ENCODE measurements at regions not wholly inside any gene's neighbourhood (a gene's known extent, or its start where the extent isn't known, plus 50 kb on each side); places are given as distances from the start of the nearest gene placed in this dataset.

GRCh38 chr1:63115527-63115926, 206.8 kb upstream of the FOXD3 start:
- H3K27ac Mint-ChIP-seq = no peak overlapping the region
- no peaks in the 10 kb centered on the region for H3K9me3 Mint-ChIP-seq
- no peak for DNase-seq (ENCODE audit: low spot score)
- no peak overlapping the region for H3K4me3 Mint-ChIP-seq
- H3K36me3 Mint-ChIP-seq (ENCODE audit: low read depth) = no peaks in the 10 kb centered on the region
- H3K4me1 Mint-ChIP-seq (ENCODE audit: low read depth) = no peaks in the 10 kb centered on the region
- H3K27me3 Mint-ChIP-seq (ENCODE audit: insufficient read depth) = peaks cover 2% of the 10 kb centered on the region
- intact Hi-C loops (cut with micrococcal nuclease) = no loop called here

GRCh38 chr1:63116016-63116415, 206.4 kb upstream of the FOXD3 start:
- no peak for DNase-seq (ENCODE audit: low spot score)
- H3K4me1 Mint-ChIP-seq (ENCODE audit: low read depth) = no peaks in the 10 kb centered on the region
- no peaks in the 10 kb centered on the region for H3K9me3 Mint-ChIP-seq
- intact Hi-C loops (cut with micrococcal nuclease) = no loop called here
- no peak overlapping the region for H3K27ac Mint-ChIP-seq
- H3K27me3 Mint-ChIP-seq (ENCODE audit: insufficient read depth) = peaks cover 2% of the 10 kb centered on the region
- no peak overlapping the region for H3K4me3 Mint-ChIP-seq
- H3K36me3 Mint-ChIP-seq (ENCODE audit: low read depth) = no peaks in the 10 kb centered on the region

- Mint-ChIP-seq H3K27ac (no peak overlapping the region), H3K4me1 (ENCODE audit: low read depth) (no peaks in the 10 kb centered on the region), H3K9me3 (no peaks in the 10 kb centered on the region), H3K36me3 (ENCODE audit: low read depth) (no peaks in the 10 kb centered on the region), H3K27me3 (ENCODE audit: insufficient read depth) (peaks cover 2% of the 10 kb centered on the region), H3K4me3 (no peak overlapping the region)
- intact Hi-C loops (cut with micrococcal nuclease) = no loop called here
- DNase-seq (ENCODE audit: low spot score) = no peak
Measured at GRCh38 chr1:63119575-63120155, 202.7 kb upstream of the FOXD3 start.

- Mint-ChIP-seq H3K4me1 (ENCODE audit: low read depth) (no peaks in the 10 kb centered on the region), H3K4me3 (no peak overlapping the region)
Measured at GRCh38 chr1:63122079-63122478, 200.3 kb upstream of the FOXD3 start.

GRCh38 chr1:63124666-63125191, 197.6 kb upstream of the FOXD3 start:
- Mint-ChIP-seq H3K27ac (no peak overlapping the region), H3K36me3 (ENCODE audit: low read depth) (no peaks in the 10 kb centered on the region), H3K4me1 (ENCODE audit: low read depth) (no peaks in the 10 kb centered on the region), H3K27me3 (ENCODE audit: insufficient read depth) (no peaks in the 10 kb centered on the region), H3K4me3 (no peak overlapping the region), H3K9me3 (no peaks in the 10 kb centered on the region)
- no peak for DNase-seq (ENCODE audit: low spot score)
- intact Hi-C loops (cut with micrococcal nuclease) = no loop called here

More at GRCh38 chr1:63122079-63122478, 200.3 kb upstream of the FOXD3 start:
- DNase-seq (ENCODE audit: low spot score) = no peak
- no peaks in the 10 kb centered on the region for H3K27me3 Mint-ChIP-seq (ENCODE audit: insufficient read depth)
- H3K36me3 Mint-ChIP-seq (ENCODE audit: low read depth) = no peaks in the 10 kb centered on the region
- H3K9me3 Mint-ChIP-seq = no peaks in the 10 kb centered on the region
- H3K27ac Mint-ChIP-seq = no peak overlapping the region
- intact Hi-C loops (cut with micrococcal nuclease) = no loop called here

- no peaks in the 10 kb centered on the region for H3K9me3 Mint-ChIP-seq
- no peak for DNase-seq (ENCODE audit: low spot score)
- H3K27ac Mint-ChIP-seq = no peak overlapping the region
- intact Hi-C loops (cut with micrococcal nuclease) = no loop called here
- no peaks in the 10 kb centered on the region for H3K36me3 Mint-ChIP-seq (ENCODE audit: low read depth)
- H3K4me1 Mint-ChIP-seq (ENCODE audit: low read depth) = no peaks in the 10 kb centered on the region
- no peak overlapping the region for H3K4me3 Mint-ChIP-seq
- H3K27me3 Mint-ChIP-seq (ENCODE audit: insufficient read depth) = no peaks in the 10 kb centered on the region
Measured at GRCh38 chr1:63126104-63126503, 196.3 kb upstream of the FOXD3 start.

GRCh38 chr1:63127376-63127775, 195.0 kb upstream of the FOXD3 start:
- H3K9me3 Mint-ChIP-seq = no peaks in the 10 kb centered on the region
- H3K27me3 Mint-ChIP-seq (ENCODE audit: insufficient read depth) = peaks cover 2% of the 10 kb centered on the region
- H3K27ac Mint-ChIP-seq = no peak overlapping the region
- H3K4me1 Mint-ChIP-seq (ENCODE audit: low read depth) = no peaks in the 10 kb centered on the region
- no peak overlapping the region for H3K4me3 Mint-ChIP-seq
- no peaks in the 10 kb centered on the region for H3K36me3 Mint-ChIP-seq (ENCODE audit: low read depth)
- DNase-seq (ENCODE audit: low spot score) = no peak
- intact Hi-C loops (cut with micrococcal nuclease) = no loop called here

GRCh38 chr1:63128556-63128955, 193.8 kb upstream of the FOXD3 start:
- Mint-ChIP-seq H3K27ac (no peak overlapping the region), H3K4me3 (no peak overlapping the region), H3K36me3 (ENCODE audit: low read depth) (no peaks in the 10 kb centered on the region), H3K9me3 (no peaks in the 10 kb centered on the region), H3K27me3 (ENCODE audit: insufficient read depth) (peaks cover 2% of the 10 kb centered on the region), H3K4me1 (ENCODE audit: low read depth) (no peaks in the 10 kb centered on the region)
- no peak for DNase-seq (ENCODE audit: low spot score)
- intact Hi-C loops (cut with micrococcal nuclease) = no loop called here

GRCh38 chr1:63129184-63129583, 193.2 kb upstream of the FOXD3 start:
- no peaks in the 10 kb centered on the region for H3K36me3 Mint-ChIP-seq (ENCODE audit: low read depth)
- DNase-seq (ENCODE audit: low spot score) = no peak
- peaks cover 2% of the 10 kb centered on the region for H3K27me3 Mint-ChIP-seq (ENCODE audit: insufficient read depth)
- intact Hi-C loops (cut with micrococcal nuclease) = no loop called here
- no peak overlapping the region for H3K27ac Mint-ChIP-seq
- no peaks in the 10 kb centered on the region for H3K4me1 Mint-ChIP-seq (ENCODE audit: low read depth)
- H3K9me3 Mint-ChIP-seq = no peaks in the 10 kb centered on the region
- H3K4me3 Mint-ChIP-seq = no peak overlapping the region

- no peak for DNase-seq (ENCODE audit: low spot score)
- no peak overlapping the region for H3K27ac Mint-ChIP-seq
Measured at GRCh38 chr1:63129855-63130254, 192.5 kb upstream of the FOXD3 start.

GRCh38 chr1:63134501-63135173, 187.7 kb upstream of the FOXD3 start:
- Mint-ChIP-seq H3K36me3 (ENCODE audit: low read depth) (no peaks in the 10 kb centered on the region), H3K27ac (no peak overlapping the region), H3K4me1 (ENCODE audit: low read depth) (no peaks in the 10 kb centered on the region), H3K27me3 (ENCODE audit: insufficient read depth) (peaks cover 2% of the 10 kb centered on the region), H3K4me3 (no peak overlapping the region), H3K9me3 (no peaks in the 10 kb centered on the region)
- intact Hi-C loops (cut with micrococcal nuclease) = no loop called here
- DNase-seq (ENCODE audit: low spot score) = no peak

More at GRCh38 chr1:63129855-63130254, 192.5 kb upstream of the FOXD3 start:
- Mint-ChIP-seq H3K4me1 (ENCODE audit: low read depth) (no peaks in the 10 kb centered on the region), H3K27me3 (ENCODE audit: insufficient read depth) (peaks cover 2% of the 10 kb centered on the region), H3K4me3 (no peak overlapping the region), H3K9me3 (no peaks in the 10 kb centered on the region), H3K36me3 (ENCODE audit: low read depth) (no peaks in the 10 kb centered on the region)
- intact Hi-C loops (cut with micrococcal nuclease) = no loop called here

- Mint-ChIP-seq H3K36me3 (ENCODE audit: low read depth) (no peaks in the 10 kb centered on the region), H3K27ac (no peak overlapping the region), H3K4me1 (ENCODE audit: low read depth) (no peaks in the 10 kb centered on the region), H3K27me3 (ENCODE audit: insufficient read depth) (peaks cover 2% of the 10 kb centered on the region), H3K4me3 (no peak overlapping the region), H3K9me3 (no peaks in the 10 kb centered on the region)
- intact Hi-C loops (cut with micrococcal nuclease) = no loop called here
- no peak for DNase-seq (ENCODE audit: low spot score)
Measured at GRCh38 chr1:63135174-63135512, 187.2 kb upstream of the FOXD3 start.

- Mint-ChIP-seq H3K4me3 (no peak overlapping the region), H3K36me3 (ENCODE audit: low read depth) (no peaks in the 10 kb centered on the region), H3K9me3 (no peaks in the 10 kb centered on the region), H3K4me1 (ENCODE audit: low read depth) (no peaks in the 10 kb centered on the region), H3K27ac (no peak overlapping the region), H3K27me3 (ENCODE audit: insufficient read depth) (peaks cover 2% of the 10 kb centered on the region)
- intact Hi-C loops (cut with micrococcal nuclease) = no loop called here
- DNase-seq (ENCODE audit: low spot score) = no peak
Measured at GRCh38 chr1:63135801-63136200, 186.6 kb upstream of the FOXD3 start.
